Activated naive CD8-positive, alpha-beta T cell (primary cell): ENCODE measurements at regions not wholly inside any gene's neighbourhood (a gene's known extent, or its start where the extent isn't known, plus 50 kb on each side); places are given as distances from the start of the nearest gene placed in this dataset.

ENCODE experiments used
- H3K27ac Mint-ChIP-seq: one replicate; pipeline ENCODE4 v1.8.0; 2021; ENCODE audit warnings: mixed read lengths
- H3K27me3 Mint-ChIP-seq: one replicate; pipeline ENCODE4 v1.8.0; 2021; ENCODE audit warnings: mixed read lengths
- H3K36me3 Mint-ChIP-seq: one replicate; pipeline ENCODE4 v1.8.0; 2021; ENCODE audit warnings: mixed read lengths
- H3K4me1 Mint-ChIP-seq: one replicate; pipeline ENCODE4 v1.8.0; 2021; ENCODE audit warnings: low read depth, mixed read lengths
- H3K4me3 Mint-ChIP-seq: one replicate; pipeline ENCODE4 v1.8.0; 2021; ENCODE audit warnings: mild to moderate bottlenecking, mixed read lengths
- H3K9me3 Mint-ChIP-seq: one replicate; pipeline ENCODE4 v1.8.0; 2021; ENCODE audit warnings: low read depth, mixed read lengths

DNA sequence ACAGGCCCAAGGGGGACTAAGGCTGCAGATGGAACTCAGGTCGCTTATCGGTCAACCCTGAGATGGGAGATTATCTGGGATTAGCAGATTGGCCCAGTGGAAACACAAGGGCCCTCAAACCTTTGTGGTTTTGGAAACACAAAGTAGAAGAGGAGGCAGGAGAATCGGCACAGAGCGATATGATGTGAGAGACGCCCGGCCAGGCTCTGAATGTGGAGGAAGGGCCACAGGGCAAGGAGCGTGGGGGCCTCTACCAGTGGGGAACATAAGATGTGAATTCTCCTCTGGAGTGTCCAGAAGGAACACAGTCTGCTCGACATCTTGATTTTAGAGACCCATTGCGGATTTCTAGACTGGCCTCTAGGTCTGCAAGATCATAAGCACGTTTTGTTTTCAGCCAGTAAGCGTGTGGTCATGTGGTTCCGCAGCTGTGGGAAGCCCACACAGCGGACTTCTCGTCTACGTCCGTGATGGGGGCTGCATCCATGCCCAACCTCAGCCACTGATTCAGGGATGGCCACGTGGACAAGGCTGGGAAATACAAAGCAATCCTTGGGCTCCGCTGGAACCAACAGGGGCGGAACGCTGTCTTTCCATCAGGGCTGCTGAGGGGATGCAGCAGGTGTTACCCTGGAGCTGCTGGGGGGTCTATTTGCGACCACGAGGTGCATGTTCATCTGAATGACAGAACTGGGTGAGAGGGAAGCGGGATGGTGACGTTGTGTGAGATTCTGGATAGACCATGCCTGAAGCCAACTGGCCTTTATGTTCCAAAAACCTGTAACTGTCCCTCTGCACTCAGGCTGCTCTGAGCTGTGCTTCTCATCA is 127.6 kb upstream of the PMEPA1 start:
- Mint-ChIP-seq H3K27me3 (no peaks in the 10 kb centered on the region), H3K4me1 (no peaks in the 10 kb centered on the region), H3K27ac (no peak overlapping the region), H3K9me3 (no peaks in the 10 kb centered on the region), H3K4me3 (no peak overlapping the region), H3K36me3 (no peaks in the 10 kb centered on the region)

DNA sequence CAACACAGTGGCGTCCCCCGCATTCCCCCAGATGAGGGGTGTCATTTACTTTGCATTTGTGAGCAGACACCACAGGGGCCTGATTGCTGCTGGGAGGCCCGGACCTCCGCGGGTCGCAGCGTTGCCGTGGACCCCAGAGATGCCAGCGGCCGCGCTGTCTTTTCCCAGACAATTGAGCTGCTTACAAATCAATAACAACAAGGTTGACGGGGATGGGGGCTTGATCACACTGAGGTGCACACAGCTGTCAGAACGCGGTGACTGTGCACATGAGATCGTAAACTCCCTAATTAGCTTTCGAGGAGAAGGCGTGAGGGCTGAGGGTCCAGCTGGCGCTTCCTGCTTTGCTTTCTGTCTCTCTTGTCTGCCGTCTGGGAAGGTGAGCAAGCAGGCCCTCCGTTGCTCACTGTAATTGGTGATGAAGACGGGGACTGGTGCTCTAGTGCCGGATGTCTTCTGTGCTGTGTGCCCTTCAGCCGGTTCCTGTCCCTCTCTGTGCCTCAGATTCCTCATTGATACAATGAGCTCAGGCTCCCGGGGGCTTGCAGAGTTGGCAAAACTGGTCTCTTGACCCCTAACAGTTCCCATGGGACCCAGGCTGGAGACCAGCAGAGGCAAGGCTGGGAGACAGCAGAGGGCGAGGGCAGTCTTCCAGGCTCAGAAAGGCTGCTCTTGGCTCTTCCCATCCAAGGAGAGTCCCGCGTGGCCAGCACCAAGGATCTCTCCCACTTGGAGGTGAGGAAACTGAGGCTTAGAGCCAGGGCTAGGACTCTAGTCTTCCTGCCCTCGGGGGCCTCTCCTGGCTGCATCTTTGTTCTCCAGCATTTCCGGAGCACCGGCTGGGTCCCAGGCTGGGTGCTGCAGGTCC is 126.0 kb upstream of the PMEPA1 start:
- no peak overlapping the region for H3K27ac Mint-ChIP-seq
- no peaks in the 10 kb centered on the region for H3K9me3 Mint-ChIP-seq
- H3K4me3 Mint-ChIP-seq: no peak overlapping the region
- H3K4me1 Mint-ChIP-seq: no peaks in the 10 kb centered on the region
- no peaks in the 10 kb centered on the region for H3K36me3 Mint-ChIP-seq
- H3K27me3 Mint-ChIP-seq: no peaks in the 10 kb centered on the region

DNA sequence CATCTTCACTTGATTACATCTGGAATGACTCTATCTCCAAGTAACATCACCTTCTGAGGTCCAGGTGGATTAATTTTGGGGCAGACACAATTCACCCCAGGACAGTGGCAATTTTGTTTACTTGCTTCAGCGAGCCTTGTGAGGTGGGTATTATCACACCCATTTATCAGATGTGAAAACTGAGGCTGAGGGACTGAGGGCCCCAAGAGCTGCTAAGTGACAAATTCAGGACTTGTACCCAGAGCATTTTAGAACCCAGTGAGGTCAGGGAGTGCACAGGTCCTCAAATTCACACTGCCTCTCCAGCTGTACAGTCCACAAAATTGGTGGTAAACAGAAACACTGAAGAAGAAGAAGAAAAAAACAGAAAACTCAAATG is 125.2 kb upstream of the PMEPA1 start:
- no peaks in the 10 kb centered on the region for H3K9me3 Mint-ChIP-seq
- no peaks in the 10 kb centered on the region for H3K4me1 Mint-ChIP-seq
- H3K36me3 Mint-ChIP-seq: no peaks in the 10 kb centered on the region
- H3K27me3 Mint-ChIP-seq: no peaks in the 10 kb centered on the region
- no peak overlapping the region for H3K4me3 Mint-ChIP-seq
- H3K27ac Mint-ChIP-seq: no peak overlapping the region

DNA sequence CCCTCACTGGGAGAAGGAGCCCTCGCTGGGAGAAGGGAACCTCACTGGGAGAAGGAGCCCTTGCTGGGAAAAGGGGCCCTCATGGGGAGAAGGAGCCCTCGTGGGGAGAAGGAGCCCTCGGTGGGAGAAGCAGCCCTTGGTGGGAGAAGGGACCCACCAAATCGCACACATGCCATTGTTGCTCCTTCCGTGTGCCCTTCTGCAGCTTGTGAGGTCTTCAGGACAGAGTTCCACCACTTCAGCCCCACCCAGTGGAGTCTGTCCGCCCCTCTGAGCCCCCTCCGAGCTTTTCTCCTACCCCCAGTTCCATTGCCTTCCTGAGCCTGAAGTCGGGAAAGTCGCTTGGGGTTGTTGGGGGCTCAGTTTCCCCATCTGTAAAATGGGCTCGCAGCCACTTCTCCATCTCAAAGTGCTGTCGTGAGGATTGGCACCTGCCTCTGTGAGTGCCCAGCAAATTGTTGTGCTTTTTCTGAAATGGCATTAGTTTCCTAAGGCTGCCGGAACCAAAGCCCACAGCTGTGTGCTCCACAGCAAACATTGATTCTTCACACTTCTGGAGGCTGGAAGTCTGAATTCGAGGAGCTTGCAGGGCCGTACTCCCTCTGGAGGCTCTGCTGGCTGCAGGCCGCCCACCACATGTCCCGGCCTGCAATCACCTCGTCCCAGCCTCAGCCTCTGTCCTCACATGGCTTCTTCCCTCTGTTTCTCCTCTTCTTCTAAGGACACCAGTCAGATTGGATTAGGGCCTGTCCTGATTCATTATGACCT is 124.7 kb upstream of the PMEPA1 start:
- Mint-ChIP-seq H3K9me3 (no peaks in the 10 kb centered on the region), H3K4me1 (no peaks in the 10 kb centered on the region), H3K4me3 (no peak overlapping the region), H3K27ac (no peak overlapping the region), H3K36me3 (no peaks in the 10 kb centered on the region), H3K27me3 (no peaks in the 10 kb centered on the region)

DNA sequence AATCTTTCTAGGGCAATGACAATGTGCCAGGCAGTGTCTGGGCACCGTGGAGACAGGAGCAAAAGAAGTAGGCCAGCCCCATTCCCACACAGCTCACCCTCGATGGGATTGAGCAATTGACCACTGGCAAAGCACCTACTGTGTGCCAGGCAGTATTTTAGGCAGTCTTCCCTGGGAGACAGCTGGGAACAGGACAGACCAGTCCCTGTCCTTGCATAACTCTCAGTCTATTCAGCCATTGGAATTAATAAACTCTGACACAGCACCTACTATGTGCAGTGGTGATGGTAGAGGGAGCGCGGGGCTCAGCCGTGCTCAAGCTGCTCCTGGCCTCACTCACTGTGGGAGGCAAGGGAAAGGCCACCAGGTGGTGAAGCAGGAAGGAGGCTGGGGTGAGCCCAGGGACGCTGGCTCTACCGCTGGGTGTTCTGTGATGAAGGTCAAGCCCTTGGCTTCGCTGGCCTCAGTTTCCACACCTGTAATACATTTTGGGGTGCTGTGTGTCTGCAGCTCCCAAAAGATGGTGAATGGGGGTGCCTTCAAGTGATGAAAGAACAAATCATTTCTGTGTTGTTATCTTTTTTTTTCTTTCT is 122.3 kb upstream of the PMEPA1 start:
- Mint-ChIP-seq H3K4me3 (no peak overlapping the region), H3K27ac (no peak overlapping the region), H3K27me3 (no peaks in the 10 kb centered on the region), H3K9me3 (no peaks in the 10 kb centered on the region), H3K36me3 (no peaks in the 10 kb centered on the region), H3K4me1 (no peaks in the 10 kb centered on the region)

DNA sequence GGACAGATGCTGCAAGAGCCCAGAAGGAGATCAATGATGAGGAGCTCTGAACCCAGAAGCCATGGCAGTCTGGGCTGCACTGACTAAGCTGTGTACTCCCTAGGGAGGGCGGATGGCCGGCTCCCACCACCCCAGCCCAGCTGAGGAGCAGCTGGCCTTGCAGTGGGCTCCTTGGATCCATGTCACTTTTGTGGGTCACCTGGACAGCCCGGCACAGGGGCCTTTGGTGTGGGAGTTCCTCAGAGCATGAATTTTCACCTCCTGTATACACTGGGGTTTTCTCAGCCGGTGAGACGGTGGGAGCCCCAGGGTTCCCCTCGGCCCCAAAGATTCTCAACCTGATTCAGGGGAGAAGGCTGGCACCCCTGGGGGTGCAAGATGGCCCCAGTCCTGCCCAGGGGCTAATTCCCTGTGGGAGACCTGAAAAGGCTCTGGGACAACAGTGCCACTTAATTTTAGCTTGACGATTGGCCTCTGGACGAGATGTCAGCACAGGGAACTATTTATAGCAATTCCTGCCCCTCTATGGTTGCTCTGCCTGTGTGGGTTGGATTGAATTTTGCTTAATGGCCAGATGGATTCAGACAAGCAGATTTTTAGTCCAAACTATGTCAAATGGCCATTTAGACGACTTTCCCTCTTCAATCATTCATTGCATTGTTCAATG is 121.6 kb upstream of the PMEPA1 start:
- H3K4me3 Mint-ChIP-seq: no peak overlapping the region
- H3K9me3 Mint-ChIP-seq: no peaks in the 10 kb centered on the region
- H3K4me1 Mint-ChIP-seq: no peaks in the 10 kb centered on the region
- no peak overlapping the region for H3K27ac Mint-ChIP-seq
- H3K27me3 Mint-ChIP-seq: no peaks in the 10 kb centered on the region
- H3K36me3 Mint-ChIP-seq: no peaks in the 10 kb centered on the region

DNA sequence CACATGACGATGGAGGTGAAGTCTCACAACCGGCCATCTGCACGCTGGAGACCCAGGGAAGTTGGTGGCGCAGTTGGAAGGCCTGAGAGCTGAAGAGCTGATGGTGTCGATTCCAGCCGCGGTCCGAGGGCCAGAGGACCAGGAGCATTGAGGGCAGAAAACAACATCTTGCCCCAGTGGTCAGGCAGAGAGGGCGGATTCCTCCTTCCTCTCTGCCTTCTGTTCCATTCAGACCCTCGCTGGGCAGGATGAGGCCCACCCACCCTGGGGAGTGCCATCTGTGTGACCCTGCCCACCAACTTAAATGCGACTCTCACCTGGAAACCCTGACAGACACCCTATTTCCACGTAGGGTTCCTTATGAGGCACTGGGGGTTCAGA is 120.7 kb upstream of the PMEPA1 start:
- Mint-ChIP-seq H3K27ac (no peak overlapping the region), H3K36me3 (no peaks in the 10 kb centered on the region), H3K4me1 (no peaks in the 10 kb centered on the region), H3K9me3 (no peaks in the 10 kb centered on the region), H3K4me3 (no peak overlapping the region), H3K27me3 (no peaks in the 10 kb centered on the region)

DNA sequence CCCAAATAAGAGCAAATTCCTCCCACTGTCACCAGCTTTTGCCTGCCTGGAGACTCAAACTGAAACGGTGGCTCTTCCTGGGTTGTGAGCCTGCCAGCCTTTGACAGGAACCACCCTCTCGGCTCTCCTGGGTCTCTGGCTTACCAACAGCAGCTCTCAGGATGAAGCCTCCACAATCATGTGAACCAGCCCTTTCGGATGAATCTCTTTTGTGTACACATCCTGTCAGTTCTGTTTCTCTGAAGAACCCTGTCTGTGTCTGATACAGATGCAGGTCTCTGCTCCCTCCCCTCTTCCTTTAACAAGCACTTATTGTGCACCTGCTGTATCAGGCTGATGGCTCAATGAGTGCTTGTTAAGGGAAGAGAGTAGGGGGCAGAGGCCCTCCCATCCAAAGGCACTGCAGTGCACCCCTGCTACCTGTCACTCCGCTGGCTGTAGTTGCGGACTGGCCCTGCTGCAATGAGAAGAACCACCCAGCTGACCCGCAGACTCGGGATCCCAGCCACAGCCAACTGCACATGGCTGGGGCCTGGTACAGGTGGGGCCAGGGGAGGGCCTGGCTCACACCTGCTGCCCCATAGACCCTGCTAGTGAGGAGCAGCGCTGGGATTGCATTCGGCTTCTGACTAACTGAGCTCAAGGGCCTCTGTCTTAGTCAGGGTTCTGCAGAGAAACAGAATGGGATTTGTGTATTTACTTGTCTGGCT is 120.1 kb upstream of the PMEPA1 start:
- Mint-ChIP-seq H3K4me1 (no peaks in the 10 kb centered on the region), H3K27ac (no peak overlapping the region), H3K4me3 (no peak overlapping the region), H3K27me3 (no peaks in the 10 kb centered on the region), H3K36me3 (no peaks in the 10 kb centered on the region), H3K9me3 (no peaks in the 10 kb centered on the region)

DNA sequence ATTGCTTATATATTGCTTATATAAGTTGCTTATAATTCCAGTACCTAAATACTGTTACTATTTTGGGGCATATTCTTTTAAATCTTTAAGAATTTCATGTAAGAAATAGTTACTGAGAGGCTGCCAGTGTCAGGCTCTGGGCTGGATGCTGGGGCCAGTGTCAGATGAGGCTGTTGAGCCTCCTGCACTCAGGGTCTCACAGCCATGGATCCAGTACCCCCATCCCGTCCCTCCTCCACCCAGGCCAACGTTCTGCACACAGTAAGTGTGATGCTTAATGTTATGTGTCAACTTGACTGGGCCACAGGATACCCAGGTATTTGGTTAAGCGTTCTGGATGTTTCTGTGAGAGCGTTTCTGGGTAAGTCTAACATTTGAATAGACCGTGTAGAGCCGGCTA is 119.5 kb upstream of the PMEPA1 start:
- H3K27ac Mint-ChIP-seq: no peak overlapping the region

DNA sequence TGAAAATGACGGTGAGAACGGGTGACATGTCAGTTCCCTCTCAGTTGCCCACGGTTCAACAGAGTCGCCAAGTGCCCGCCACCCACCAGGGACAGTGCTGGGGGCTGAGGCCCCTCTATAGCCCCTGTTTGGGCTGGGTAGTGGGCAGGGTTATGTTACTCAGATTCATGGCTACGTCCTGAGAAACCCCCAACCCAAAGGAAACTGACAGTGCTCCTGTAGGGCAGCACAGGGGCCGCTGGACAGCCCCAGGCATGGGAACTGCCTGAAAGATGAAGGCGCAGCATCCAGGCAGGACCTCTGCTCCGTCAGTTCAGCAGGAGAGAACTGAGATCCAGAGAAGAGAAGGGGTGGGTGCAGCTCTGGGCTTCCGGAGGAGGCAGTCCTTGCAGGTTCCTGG is 118.9 kb upstream of the PMEPA1 start:
- H3K4me3 Mint-ChIP-seq: no peak overlapping the region

More for the DNA sequence above, 119.5 kb upstream of the PMEPA1 start:
- H3K27me3 Mint-ChIP-seq: no peaks in the 10 kb centered on the region
- no peak overlapping the region for H3K4me3 Mint-ChIP-seq
- no peaks in the 10 kb centered on the region for H3K9me3 Mint-ChIP-seq
- no peaks in the 10 kb centered on the region for H3K36me3 Mint-ChIP-seq
- H3K4me1 Mint-ChIP-seq: no peaks in the 10 kb centered on the region

DNA sequence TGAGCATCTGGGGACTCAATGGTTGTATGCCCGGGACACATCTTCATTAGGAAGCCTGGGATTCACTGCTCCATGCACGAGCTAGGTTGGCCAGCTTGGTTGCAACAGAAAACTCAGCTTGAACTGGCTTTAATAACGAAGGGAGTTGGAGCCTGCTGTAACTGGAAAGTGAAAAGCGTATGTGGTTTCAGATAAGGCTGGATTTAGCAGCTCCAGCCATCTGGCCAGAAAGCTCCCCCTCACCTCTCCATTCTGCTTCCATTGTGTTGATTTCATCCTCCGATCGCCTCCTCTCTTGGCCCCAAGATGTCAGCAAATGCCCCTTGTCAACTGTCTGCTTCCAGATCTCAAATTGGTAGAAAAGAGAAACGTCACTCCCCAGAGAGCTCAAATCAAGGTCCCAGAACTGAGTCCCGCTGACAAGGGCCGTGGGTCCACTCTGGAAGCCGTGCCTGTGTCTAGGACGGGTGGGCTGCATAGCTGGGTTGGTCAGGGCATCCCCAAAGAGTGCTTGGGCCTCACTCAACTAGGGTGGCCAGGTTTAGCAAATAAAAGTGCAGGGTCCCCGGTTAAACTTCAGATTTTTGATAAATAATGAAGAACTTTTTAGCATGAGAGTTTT is 117.0 kb upstream of the PMEPA1 start:
- no peaks in the 10 kb centered on the region for H3K36me3 Mint-ChIP-seq
- H3K4me3 Mint-ChIP-seq: no peak overlapping the region
- no peaks in the 10 kb centered on the region for H3K4me1 Mint-ChIP-seq
- H3K9me3 Mint-ChIP-seq: no peaks in the 10 kb centered on the region
- no peak overlapping the region for H3K27ac Mint-ChIP-seq
- no peaks in the 10 kb centered on the region for H3K27me3 Mint-ChIP-seq

More for the DNA sequence above, 118.9 kb upstream of the PMEPA1 start:
- Mint-ChIP-seq H3K27ac (no peak overlapping the region), H3K9me3 (no peaks in the 10 kb centered on the region), H3K27me3 (no peaks in the 10 kb centered on the region), H3K36me3 (no peaks in the 10 kb centered on the region), H3K4me1 (no peaks in the 10 kb centered on the region)

DNA sequence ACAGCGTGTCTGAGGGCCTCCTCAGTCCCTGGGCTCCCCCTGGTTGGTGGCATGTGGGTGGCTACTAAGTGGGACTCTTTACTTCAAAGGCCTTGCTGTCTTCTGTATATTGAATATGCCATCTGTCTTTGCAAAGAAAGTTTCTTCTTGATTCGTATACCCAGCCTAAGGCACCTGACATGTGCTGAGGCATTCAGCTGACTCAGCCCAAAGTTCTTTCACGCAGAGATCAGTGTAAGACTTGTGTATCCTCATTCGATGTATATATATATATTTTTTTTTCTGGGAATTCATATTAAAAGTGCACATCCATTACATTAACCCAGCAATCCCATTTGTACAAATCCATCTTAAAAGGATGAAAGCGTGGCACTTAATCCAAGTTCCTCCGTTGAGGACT is 115.1 kb upstream of the PMEPA1 start:
- Mint-ChIP-seq H3K9me3 (no peaks in the 10 kb centered on the region), H3K4me1 (no peaks in the 10 kb centered on the region), H3K27me3 (no peaks in the 10 kb centered on the region), H3K36me3 (no peaks in the 10 kb centered on the region), H3K27ac (no peak overlapping the region), H3K4me3 (no peak overlapping the region)

DNA sequence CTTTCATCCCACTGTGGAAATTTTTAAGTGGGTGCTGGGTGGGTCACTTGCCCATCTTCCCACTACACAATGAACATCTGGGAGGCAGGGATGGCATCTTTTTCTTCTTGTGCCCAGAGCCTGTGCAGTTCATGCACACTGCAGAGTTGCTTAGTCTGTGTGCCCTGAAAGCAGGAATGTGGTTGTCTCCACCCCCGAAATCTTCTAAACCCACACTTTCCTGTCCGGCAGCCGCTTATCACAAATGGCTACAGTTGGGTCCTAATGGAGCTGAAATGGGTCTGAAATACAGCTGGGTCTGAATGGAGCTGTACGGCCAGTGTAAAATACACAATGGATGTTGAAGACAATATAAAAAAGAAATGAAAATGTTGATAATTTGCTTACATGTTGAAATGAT is 112.1 kb upstream of the PMEPA1 start:
- H3K4me1 Mint-ChIP-seq: no peaks in the 10 kb centered on the region
- no peaks in the 10 kb centered on the region for H3K27me3 Mint-ChIP-seq
- H3K4me3 Mint-ChIP-seq: no peak overlapping the region
- H3K27ac Mint-ChIP-seq: no peak overlapping the region
- H3K36me3 Mint-ChIP-seq: no peaks in the 10 kb centered on the region
- H3K9me3 Mint-ChIP-seq: no peaks in the 10 kb centered on the region
